Spleen (tissue), 11 donors: ENCODE measurements at regions not wholly inside any gene's neighbourhood (a gene's known extent, or its start where the extent isn't known, plus 50 kb on each side); places are given as distances from the start of the nearest gene placed in this dataset.

Experiments
- DNase-seq: peaks from one replicate; pipeline ENCODE4 v3.0.0-alpha.2; 2020
- H3K27ac ChIP-seq, 8 donors: fragments of 200-600 bp; sonication (generic) in 7 of 8; 1 replicate in 4 of 8; 2 replicates in 4 of 8; pipeline versions ENCODE4 v1.5.0 to v1.8.0; 2016 to 2021; ENCODE audit warnings: inconsistent platforms in 4 of 8, mild to moderate bottlenecking in 4 of 8, moderate library complexity in 1 of 8
- H3K27me3 ChIP-seq, 7 donors: fragments of 200-600 bp; sonication (generic) in 6 of 7; replicated peaks in 1 of 7; 1 replicate in 4 of 7; 2 replicates in 3 of 7; pipeline versions ENCODE4 v1.5.0 to v1.8.0; 2016 to 2021; ENCODE audit warnings: inconsistent platforms in 3 of 7, mild to moderate bottlenecking in 1 of 7
- H3K36me3 ChIP-seq, 6 donors: fragments of 200-600 bp; sonication (generic) in 5 of 6; 1 replicate in 4 of 6; 2 replicates in 2 of 6; pipeline versions ENCODE4 v1.5.0 to v1.8.0; 2016 to 2021; ENCODE audit warnings: inconsistent platforms in 2 of 6
- H3K4me1 ChIP-seq, 6 donors: fragments of 200-600 bp; sonication (generic) in 5 of 6; 1 replicate in 3 of 6; 2 replicates in 3 of 6; pipeline versions ENCODE4 v1.5.0 to v1.8.0; 2016 to 2021; ENCODE audit warnings: inconsistent platforms in 3 of 6
- H3K4me3 ChIP-seq, 8 donors: fragments of 200-600 bp; sonication (generic) in 7 of 8; 1 replicate in 4 of 8; 2 replicates in 4 of 8; pipeline versions ENCODE4 v1.5.0 to v1.8.0; 2016 to 2021; ENCODE audit warnings: inconsistent platforms in 4 of 8, mild to moderate bottlenecking in 4 of 8, moderate library complexity in 2 of 8
- H3K9me3 ChIP-seq, 8 donors: fragments of 200-600 bp; sonication (generic) in 7 of 8; 1 replicate in 4 of 8; 2 replicates in 4 of 8; pipeline versions ENCODE4 v1.5.0 to v1.8.0; 2016 to 2021; ENCODE audit warnings: inconsistent platforms in 4 of 8
- POLR2A ChIP-seq, 3 donors: fragments of 450-650 bp; IDR thresholded peaks; one replicate each; pipeline ENCODE4 v1.5.1; 2017; ENCODE audit warnings: antibody characterized with exemption in 3 of 3, mild to moderate bottlenecking in 1 of 3
- POLR2AphosphoS5 ChIP-seq, 3 donors: sonication (generic); formaldehyde crosslinking; IDR thresholded peaks; one replicate each; pipeline ENCODE4 v1.5.1; 2017; ENCODE audit warnings: antibody characterized with exemption in 3 of 3
- WGBS, 5 donors: extraction: QIAGEN DNeasy Blood & Tissue Kit in 3 of 5; methylation state at CpG; one replicate each; pipeline versions ENCODE4 v1.1.5 to v1.1.7; 2013 to 2018; 5-methylcytosine and 5-hydroxymethylcytosine counted together
- intact Hi-C: fragments of 100-400 bp; cut with DNase I; formaldehyde crosslinking; loops from one replicate; pipeline ENCODE4 v1.15.0; 2023; ENCODE audit warnings: low total_unique reads
- TF ChIP-seq, protein P1 (sequence below), 11 experiments: fragments of 200-600 bp in 7 of 11; fragments of 450-650 bp in 4 of 11; sonication (generic) in 4 of 11; IDR thresholded peaks in 8 of 11; conservative IDR thresholded peaks in 3 of 11; 1 replicate in 7 of 11; 2 replicates in 4 of 11; pipeline versions ENCODE4 v1.4.0 to v1.8.0; 2016 to 2021; ENCODE audit warnings: antibody characterized with exemption in 11 of 11, inconsistent platforms in 4 of 11, mild to moderate bottlenecking in 1 of 11
- donor health status: healthy with polysubstance abuse.
- donor health status: DM: no; HTN: no; CAD: no; lungs with moderate emphysema.
- donor health status: DM: no; HTN: no; CAD: no.
- donor health status: Bipolar disorder and iron deficiency.
- donor health status: healthy.
- donor health status: DM: no; HTN: no; CAD: no.
- donor health status: DM: yes; HTN: yes; CAD: no.

DNA sequence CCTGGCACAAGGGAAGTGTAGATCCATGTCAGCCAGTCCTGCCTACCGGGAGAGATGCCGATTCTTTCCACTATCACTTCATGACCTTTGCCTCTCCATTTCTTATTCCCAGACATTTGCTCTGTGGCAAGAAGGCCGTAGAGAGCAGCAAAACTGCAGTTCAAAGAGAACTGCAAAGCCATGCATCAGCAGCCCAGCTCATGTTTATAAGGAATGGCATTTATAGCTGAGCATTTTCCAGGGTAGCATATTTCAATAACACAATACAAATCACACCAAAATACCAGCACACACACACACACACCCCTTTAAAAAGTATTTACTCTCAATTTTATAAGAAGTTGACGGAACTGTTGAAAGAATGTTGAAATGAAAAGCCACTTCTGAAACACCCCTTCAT is 126.7 kb upstream of the EGFLAM start:
- no peaks in the 10 kb centered on the region for H3K9me3 ChIP-seq
- WGBS, 5 donors = 66 to 88% (median 78%) methylated on average over 4 of the region's 4 CpGs
- intact Hi-C loops = no loop called here
- no peak overlapping the region for H3K4me3 ChIP-seq
- no peak for DNase-seq
- no peaks in the 10 kb centered on the region for H3K36me3 ChIP-seq
- H3K4me1 ChIP-seq = no peaks in the 10 kb centered on the region
- no peaks in the 10 kb centered on the region for H3K27me3 ChIP-seq
- TF ChIP-seq POLR2AphosphoS5 (IDR thresholded peaks at IDR 0.05) = no peak
- TF ChIP-seq, protein P1, sequence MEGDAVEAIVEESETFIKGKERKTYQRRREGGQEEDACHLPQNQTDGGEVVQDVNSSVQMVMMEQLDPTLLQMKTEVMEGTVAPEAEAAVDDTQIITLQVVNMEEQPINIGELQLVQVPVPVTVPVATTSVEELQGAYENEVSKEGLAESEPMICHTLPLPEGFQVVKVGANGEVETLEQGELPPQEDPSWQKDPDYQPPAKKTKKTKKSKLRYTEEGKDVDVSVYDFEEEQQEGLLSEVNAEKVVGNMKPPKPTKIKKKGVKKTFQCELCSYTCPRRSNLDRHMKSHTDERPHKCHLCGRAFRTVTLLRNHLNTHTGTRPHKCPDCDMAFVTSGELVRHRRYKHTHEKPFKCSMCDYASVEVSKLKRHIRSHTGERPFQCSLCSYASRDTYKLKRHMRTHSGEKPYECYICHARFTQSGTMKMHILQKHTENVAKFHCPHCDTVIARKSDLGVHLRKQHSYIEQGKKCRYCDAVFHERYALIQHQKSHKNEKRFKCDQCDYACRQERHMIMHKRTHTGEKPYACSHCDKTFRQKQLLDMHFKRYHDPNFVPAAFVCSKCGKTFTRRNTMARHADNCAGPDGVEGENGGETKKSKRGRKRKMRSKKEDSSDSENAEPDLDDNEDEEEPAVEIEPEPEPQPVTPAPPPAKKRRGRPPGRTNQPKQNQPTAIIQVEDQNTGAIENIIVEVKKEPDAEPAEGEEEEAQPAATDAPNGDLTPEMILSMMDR (IDR thresholded peaks at IDR 0.05 in 8 of 11, conservative IDR thresholded peaks at IDR 0.05 in 3 of 11) = no peak
- no peak for TF ChIP-seq POLR2A (IDR thresholded peaks at IDR 0.05)
- H3K27ac ChIP-seq = no peak overlapping the region

DNA sequence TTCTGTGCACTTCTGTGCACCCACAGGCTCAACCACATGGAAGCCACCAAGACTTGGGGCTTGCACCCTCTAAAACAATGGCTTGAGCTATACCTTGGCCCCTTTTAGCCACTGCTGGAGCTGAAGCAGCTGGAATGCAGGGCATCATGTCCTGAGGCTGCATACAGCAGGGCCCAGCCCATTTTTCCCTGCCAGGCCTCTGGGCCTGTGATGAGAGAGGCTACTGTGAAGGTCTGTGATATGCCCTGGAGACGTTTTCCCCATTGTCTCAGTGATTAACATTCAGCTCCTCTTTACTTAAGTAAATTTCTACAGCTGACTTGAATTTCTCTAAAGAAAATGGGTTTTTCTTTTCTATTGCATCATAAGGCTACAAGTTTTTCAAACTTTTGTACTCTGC is 134.0 kb upstream of the EGFLAM start:
- no peaks in the 10 kb centered on the region for H3K9me3 ChIP-seq
- no peaks in the 10 kb centered on the region for H3K36me3 ChIP-seq
- no peak overlapping the region for H3K4me3 ChIP-seq
- 45 to 67% (median 62%) methylated on average over 1 of the region's 1 CpG for WGBS, 5 donors
- H3K4me1 ChIP-seq = no peaks in the 10 kb centered on the region
- intact Hi-C loops = no loop called here
- TF ChIP-seq POLR2A (IDR thresholded peaks at IDR 0.05) (no peak), POLR2AphosphoS5 (IDR thresholded peaks at IDR 0.05) (no peak)
- TF ChIP-seq, protein P1 (IDR thresholded peaks at IDR 0.05 in 8 of 11, conservative IDR thresholded peaks at IDR 0.05 in 3 of 11) = no peak
- no peak for DNase-seq
- no peaks in the 10 kb centered on the region for H3K27me3 ChIP-seq
- no peak overlapping the region for H3K27ac ChIP-seq

DNA sequence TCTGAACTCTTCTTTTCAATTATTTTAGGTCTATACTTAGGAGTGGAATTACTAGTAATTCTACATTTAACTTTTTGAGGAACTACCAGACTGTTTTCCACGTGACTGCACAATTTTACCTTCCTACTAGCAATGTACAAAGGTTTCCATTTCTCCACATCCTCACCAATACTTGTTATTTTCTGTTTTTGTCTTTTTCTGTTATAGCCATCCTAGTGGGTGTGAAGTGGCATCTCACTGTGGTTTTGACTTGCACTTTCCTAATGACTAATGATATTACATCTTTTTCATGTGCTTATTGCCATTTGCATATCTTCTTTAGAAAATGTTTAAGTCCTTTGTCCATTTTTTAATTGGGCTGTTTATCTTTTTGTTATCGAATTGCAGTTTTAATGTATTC is 136.9 kb upstream of the EGFLAM start:
- Histone ChIP-seq H3K27me3 (no peaks in the 10 kb centered on the region), H3K4me1 (no peaks in the 10 kb centered on the region), H3K4me3 (no peak overlapping the region), H3K27ac (no peak overlapping the region), H3K36me3 (no peaks in the 10 kb centered on the region), H3K9me3 (no peaks in the 10 kb centered on the region)
- intact Hi-C loops = no loop called here
- no peak for TF ChIP-seq POLR2AphosphoS5 (IDR thresholded peaks at IDR 0.05)
- TF ChIP-seq, protein P1 (IDR thresholded peaks at IDR 0.05 in 8 of 11, conservative IDR thresholded peaks at IDR 0.05 in 3 of 11) = no peak
- no peak for TF ChIP-seq POLR2A (IDR thresholded peaks at IDR 0.05)
- 64 to 77% (median 66%) methylated on average over 2 of the region's 2 CpGs for WGBS, 5 donors
- no peak for DNase-seq

DNA sequence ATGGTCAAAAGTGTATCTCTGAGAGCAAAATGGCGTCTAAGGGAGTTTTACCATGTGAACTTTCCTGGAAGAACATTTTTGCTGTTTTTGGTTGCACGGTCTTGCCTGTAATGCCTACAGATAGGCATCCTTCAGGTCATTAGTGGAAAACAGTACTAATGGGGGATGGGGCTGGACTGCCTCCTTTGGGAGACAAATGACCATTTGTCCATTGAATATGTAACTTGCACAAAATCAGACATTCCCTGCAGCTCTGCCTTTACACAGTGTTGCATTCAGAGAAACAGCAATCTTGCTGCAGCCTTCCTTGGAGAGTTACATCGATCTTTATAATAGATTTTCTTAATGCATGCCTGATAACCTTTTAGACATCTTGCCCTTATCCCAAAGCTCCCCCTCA is 138.5 kb upstream of the EGFLAM start:
- Histone ChIP-seq H3K4me1 (no peaks in the 10 kb centered on the region), H3K36me3 (no peaks in the 10 kb centered on the region), H3K4me3 (no peak overlapping the region), H3K9me3 (no peaks in the 10 kb centered on the region), H3K27ac (no peak overlapping the region), H3K27me3 (no peaks in the 10 kb centered on the region)
- DNase-seq = no peak
- TF ChIP-seq POLR2AphosphoS5 (IDR thresholded peaks at IDR 0.05) = no peak
- intact Hi-C loops = no loop called here
- 72 to 88% (median 85%) methylated on average over 3 of the region's 3 CpGs for WGBS, 5 donors
